Progenitor cell of endocrine pancreas (in vitro differentiated cells): ENCODE measurements at regions not wholly inside any gene's neighbourhood (a gene's known extent, or its start where the extent isn't known, plus 50 kb on each side); places are given as distances from the start of the nearest gene placed in this dataset.

Experiments
- DNase-seq: peaks from one replicate; pipeline ENCODE4 v3.0.0; 2021; ENCODE audit warnings: low spot score; ENCODE audit not compliant: unreplicated experiment
- H3K27ac Mint-ChIP-seq: 2 replicates; pipeline ENCODE4 v1.8.0; 2021; ENCODE audit warnings: mild to moderate bottlenecking, moderate library complexity, mixed read lengths
- H3K27me3 Mint-ChIP-seq: 2 replicates; pipeline ENCODE4 v1.8.0; 2021; ENCODE audit warnings: mixed read lengths
- H3K36me3 Mint-ChIP-seq: 2 replicates; pipeline ENCODE4 v1.8.0; 2022; ENCODE audit warnings: mixed read lengths; ENCODE audit not compliant: insufficient read depth
- H3K4me1 Mint-ChIP-seq: 2 replicates; pipeline ENCODE4 v1.8.0; 2021; ENCODE audit warnings: low read depth, mixed read lengths
- H3K4me3 Mint-ChIP-seq: 2 replicates; pipeline ENCODE4 v1.8.0; 2021; ENCODE audit warnings: low read depth, mild to moderate bottlenecking, moderate library complexity, mixed read lengths
- H3K9me3 Mint-ChIP-seq: 2 replicates; pipeline ENCODE4 v1.8.0; 2021; ENCODE audit warnings: low read depth, mixed read lengths
- CTCF ChIP-seq: fragments of 200-600 bp; sonication (generic); IDR thresholded peaks from one replicate; pipeline ENCODE4 v1.5.0; 2021; ENCODE audit warnings: antibody characterized with exemption, mild to moderate bottlenecking; ENCODE audit not compliant: unreplicated experiment

GRCh38 chr11:28702871-28703270, 594.7 kb downstream of the METTL15 start:
- no peak for TF ChIP-seq CTCF
- Mint-ChIP-seq H3K36me3 (no peaks in the 10 kb centered on the region), H3K4me1 (no peaks in the 10 kb centered on the region), H3K9me3 (no peaks in the 10 kb centered on the region), H3K27ac (no peak overlapping the region), H3K27me3 (no peaks in the 10 kb centered on the region), H3K4me3 (no peak overlapping the region)
- no peak for DNase-seq

- DNase-seq, result no peak
- no peak for TF ChIP-seq CTCF
- no peaks in the 10 kb centered on the region for H3K36me3 Mint-ChIP-seq
- no peak overlapping the region for H3K4me3 Mint-ChIP-seq
- no peaks in the 10 kb centered on the region for H3K9me3 Mint-ChIP-seq
- H3K27ac Mint-ChIP-seq, result no peak overlapping the region
- H3K27me3 Mint-ChIP-seq, result no peaks in the 10 kb centered on the region
- no peaks in the 10 kb centered on the region for H3K4me1 Mint-ChIP-seq
Observed at GRCh38 chr11:28702450-28702790, 594.2 kb downstream of the METTL15 start.

GRCh38 chr11:28701760-28702449, 593.7 kb downstream of the METTL15 start:
- no peaks in the 10 kb centered on the region for H3K36me3 Mint-ChIP-seq
- no peak overlapping the region for H3K27ac Mint-ChIP-seq
- H3K9me3 Mint-ChIP-seq, result no peaks in the 10 kb centered on the region
- no peak overlapping the region for H3K4me3 Mint-ChIP-seq
- no peaks in the 10 kb centered on the region for H3K4me1 Mint-ChIP-seq
- no peaks in the 10 kb centered on the region for H3K27me3 Mint-ChIP-seq
- no peak for DNase-seq
- TF ChIP-seq CTCF, result no peak

- H3K27me3 Mint-ChIP-seq, result no peaks in the 10 kb centered on the region
- H3K4me1 Mint-ChIP-seq, result no peaks in the 10 kb centered on the region
- H3K9me3 Mint-ChIP-seq, result no peaks in the 10 kb centered on the region
- H3K4me3 Mint-ChIP-seq, result no peak overlapping the region
- no peak for DNase-seq
- H3K27ac Mint-ChIP-seq, result no peak overlapping the region
- TF ChIP-seq CTCF, result no peak
- no peaks in the 10 kb centered on the region for H3K36me3 Mint-ChIP-seq
Observed at GRCh38 chr11:28699701-28700100, 591.5 kb downstream of the METTL15 start.

GRCh38 chr11:28697920-28698827, 590.0 kb downstream of the METTL15 start:
- peak; percentile 54 for DNase-seq
- H3K9me3 Mint-ChIP-seq, result no peaks in the 10 kb centered on the region
- peak; percentile 87 for TF ChIP-seq CTCF
- no peak overlapping the region for H3K4me3 Mint-ChIP-seq
- H3K27ac Mint-ChIP-seq, result peak overlapping the region; percentile 54
- no peaks in the 10 kb centered on the region for H3K4me1 Mint-ChIP-seq
- no peaks in the 10 kb centered on the region for H3K36me3 Mint-ChIP-seq
- H3K27me3 Mint-ChIP-seq, result no peaks in the 10 kb centered on the region
